SK-N-SH (cell line): ENCODE measurements at regions not wholly inside any gene's neighbourhood (a gene's known extent, or its start where the extent isn't known, plus 50 kb on each side); places are given as distances from the start of the nearest gene placed in this dataset.

Experiments
- CTCF ChIA-PET: fragments of 300-600, 350-600 bp; formaldehyde crosslinking; extraction: SDS; loops from one replicate; lab custom pipeline; 2021; lab: Yijun Ruan, JAX
- POLR2A ChIA-PET: fragments of 350-600 bp; sonication (Branson Sonifier 250); formaldehyde crosslinking; extraction: SDS; loops from one replicate; lab custom pipeline; 2020; ENCODE audit warnings: antibody characterized with exemption, inconsistent platforms; lab: Yijun Ruan, JAX
- DNase-seq: peaks from one replicate; pipeline ENCODE4 v3.0.0; 2012
- H2AFZ ChIP-seq: fragments of 200-600 bp; sonication (generic); 2 replicates; pipeline ENCODE4 v1.8.1; 2016; ENCODE audit warnings: antibody characterized with exemption, mild to moderate bottlenecking, low read depth
- H3F3A ChIP-seq: fragments of 200-600 bp; sonication (generic); replicated peaks from 2 replicates; pipeline ENCODE3; 2016; ENCODE audit warnings: antibody characterized with exemption, mild to moderate bottlenecking; ENCODE audit not compliant: insufficient read depth
- H3K27ac ChIP-seq, 2 experiments: fragments of 200-500 bp in 1 of 2; fragments of 200-600 bp in 1 of 2; sonication (Bioruptor generic) in 1 of 2; sonication (generic), shearing (Covaris generic) in 1 of 2; 2 replicates each; pipeline versions ENCODE4 v1.5.1 to v1.6.1; 2014 to 2016; ENCODE audit warnings: low read depth in 2 of 2, inconsistent platforms in 1 of 2, low read length in 1 of 2, mild to moderate bottlenecking in 1 of 2, mixed read lengths in 1 of 2
- H3K27me3 ChIP-seq: fragments of 200-600 bp; sonication (generic), shearing (Covaris generic); 2 replicates; pipeline ENCODE4 v1.6.1; 2016; ENCODE audit warnings: mixed run types; ENCODE audit not compliant: insufficient read depth
- H3K36me3 ChIP-seq, 2 experiments: fragments of 200-500 bp in 1 of 2; fragments of 200-600 bp in 1 of 2; sonication (Bioruptor generic) in 1 of 2; sonication (generic) in 1 of 2; replicated peaks in 1 of 2; 2 replicates each; pipeline versions ENCODE3 to v1.5.1; 2014 to 2016; ENCODE audit warnings: low read length in 1 of 2, mild to moderate bottlenecking in 1 of 2; ENCODE audit not compliant: insufficient read depth in 2 of 2, control insufficient read depth in 1 of 2
- H3K4me1 ChIP-seq, 2 experiments: fragments of 200-500 bp in 1 of 2; fragments of 200-600 bp in 1 of 2; sonication (Bioruptor generic) in 1 of 2; sonication (generic), shearing (Covaris generic) in 1 of 2; 2 replicates each; pipeline versions ENCODE4 v1.5.1 to v1.6.1; 2014 to 2016; ENCODE audit warnings: low read depth in 1 of 2, low read length in 1 of 2, mixed run types in 1 of 2; ENCODE audit not compliant: insufficient read depth in 2 of 2, control insufficient read depth in 1 of 2
- H3K4me2 ChIP-seq: fragments of 200-600 bp; sonication (generic), shearing (Covaris generic); 2 replicates; pipeline ENCODE4 v1.6.1; 2017; ENCODE audit warnings: mixed run types
- H3K4me3 ChIP-seq, 2 experiments: fragments of 200-500 bp in 1 of 2; fragments of 200-600 bp in 1 of 2; sonication (Bioruptor generic) in 1 of 2; sonication (generic), shearing (Covaris generic) in 1 of 2; 2 replicates each; pipeline versions ENCODE4 v1.5.1 to v1.8.1; 2014 to 2016; ENCODE audit warnings: low read depth in 2 of 2, inconsistent platforms in 1 of 2, low read length in 1 of 2, mild to moderate bottlenecking in 1 of 2, mixed read lengths in 1 of 2, moderate library complexity in 1 of 2
- H3K79me2 ChIP-seq: fragments of 200-600 bp; sonication (generic); 2 replicates; pipeline ENCODE4 v1.8.1; 2017; ENCODE audit warnings: mild to moderate bottlenecking; ENCODE audit not compliant: insufficient read depth
- H3K9ac ChIP-seq: fragments of 200-600 bp; sonication (generic); 2 replicates; pipeline ENCODE4 v1.6.1; 2017; ENCODE audit warnings: mixed run types
- H3K9me2 ChIP-seq: fragments of 200-600 bp; sonication (generic); 2 replicates; pipeline ENCODE4 v1.6.1; 2017; ENCODE audit warnings: mixed run types
- H3K9me3 ChIP-seq: fragments of 200-600 bp; sonication (generic); 2 replicates; pipeline ENCODE4 v1.6.1; 2017; ENCODE audit warnings: mixed run types, mild to moderate bottlenecking, moderate library complexity
- H4K20me1 ChIP-seq: fragments of 200-600 bp; sonication (generic); 2 replicates; pipeline ENCODE4 v1.6.1; 2017; ENCODE audit warnings: mild to moderate bottlenecking, mixed run types; ENCODE audit not compliant: insufficient read depth
- CHD2 ChIP-seq: fragments of 150-350 bp; IDR thresholded peaks from 2 replicates; pipeline ENCODE4 v1.6.1; 2018; ENCODE audit warnings: low read length; ENCODE audit not compliant: partially characterized antibody
- ELF1 ChIP-seq: IDR thresholded peaks from 2 replicates; pipeline ENCODE4 v1.4.0; 2012
- EP300 ChIP-seq, 2 experiments: IDR thresholded peaks; 2 replicates each; pipeline versions ENCODE4 v1.4.0 to v1.6.1; 2012; ENCODE audit warnings: borderline replicate concordance in 1 of 2, low read depth in 1 of 2, low read length in 1 of 2
- FOXM1 ChIP-seq: IDR thresholded peaks from 2 replicates; pipeline ENCODE4 v1.4.0; 2012; ENCODE audit warnings: low read depth, mild to moderate bottlenecking
- GABPA ChIP-seq: IDR thresholded peaks from 2 replicates; pipeline ENCODE4 v1.4.0; 2012; ENCODE audit warnings: low read depth, mild to moderate bottlenecking
- JUND ChIP-seq: IDR thresholded peaks from 2 replicates; pipeline ENCODE4 v1.4.0; 2012
- MEF2A ChIP-seq: IDR thresholded peaks from 2 replicates; pipeline ENCODE4 v1.4.0; 2012; ENCODE audit warnings: low read depth, borderline replicate concordance
- MXI1 ChIP-seq: IDR thresholded peaks from 2 replicates; pipeline ENCODE4 v1.6.1; 2012; ENCODE audit warnings: mild to moderate bottlenecking, low read depth, low read length, improper control_type of control experiment
- NFIC ChIP-seq: IDR thresholded peaks from 2 replicates; pipeline ENCODE4 v1.4.0; 2012; ENCODE audit warnings: borderline replicate concordance
- NRF1 ChIP-seq: IDR thresholded peaks from 2 replicates; pipeline ENCODE4 v1.6.1; 2012; ENCODE audit warnings: low read depth, mild to moderate bottlenecking, low read length
- POLR2AphosphoS5 ChIP-seq: IDR thresholded peaks from 2 replicates; pipeline ENCODE4 v1.6.1; 2012; ENCODE audit warnings: low read depth, low read length
- RAD21 ChIP-seq: IDR thresholded peaks from 2 replicates; pipeline ENCODE4 v1.6.1; 2012; ENCODE audit warnings: mild to moderate bottlenecking, low read length
- RCOR1 ChIP-seq: fragments of 150-350 bp; IDR thresholded peaks from 2 replicates; pipeline ENCODE4 v1.6.1; 2017; ENCODE audit warnings: antibody characterized with exemption, low read length
- RFX5 ChIP-seq: IDR thresholded peaks from 2 replicates; pipeline ENCODE4 v1.6.1; 2012; ENCODE audit warnings: mild to moderate bottlenecking, improper control_type of control experiment, low read length
- RXRA ChIP-seq: IDR thresholded peaks from 2 replicates; pipeline ENCODE4 v1.4.0; 2012; ENCODE audit warnings: low read depth, mild to moderate bottlenecking, borderline replicate concordance
- SIN3A ChIP-seq: IDR thresholded peaks from 2 replicates; pipeline ENCODE4 v1.6.1; 2012; ENCODE audit warnings: low read depth, mild to moderate bottlenecking, low read length, moderate library complexity, borderline replicate concordance
- TAF1 ChIP-seq: IDR thresholded peaks from 2 replicates; pipeline ENCODE4 v1.6.1; 2012; ENCODE audit warnings: low read depth, mild to moderate bottlenecking, low read length, moderate library complexity, borderline replicate concordance
- TEAD4 ChIP-seq: IDR thresholded peaks from 2 replicates; pipeline ENCODE4 v1.4.0; 2012; ENCODE audit warnings: mild to moderate bottlenecking, borderline replicate concordance; ENCODE audit not compliant: insufficient read depth
- YY1 ChIP-seq: IDR thresholded peaks from 2 replicates; pipeline ENCODE4 v1.4.0; 2012; ENCODE audit warnings: low read depth, mild to moderate bottlenecking
- WGBS: methylation state at CpG from one replicate; pipeline ENCODE4 v1.1.6; 2017; ENCODE audit warnings: low lambda C conversion rate; 5-methylcytosine and 5-hydroxymethylcytosine counted together
- TF ChIP-seq, protein P1 (sequence below): fragments of 150-350 bp; IDR thresholded peaks from 2 replicates; pipeline ENCODE4 v1.6.1; 2016; ENCODE audit warnings: mild to moderate bottlenecking, low read depth, low read length
- TF ChIP-seq, protein P2 (sequence below): fragments of 200-600 bp; sonication (generic); IDR thresholded peaks from 2 replicates; pipeline ENCODE4 v1.6.1; 2017; ENCODE audit warnings: antibody characterized with exemption, mild to moderate bottlenecking, moderate library complexity
- TF ChIP-seq, protein P3 (sequence below): IDR thresholded peaks from 2 replicates; pipeline ENCODE4 v1.4.0; 2012; ENCODE audit warnings: low read depth, borderline replicate concordance
- TF ChIP-seq, protein P4 (sequence below): IDR thresholded peaks from 2 replicates; pipeline ENCODE4; 2012
- TF ChIP-seq, protein P5 (sequence below): IDR thresholded peaks from 2 replicates; pipeline ENCODE4 v1.4.0; 2012; ENCODE audit warnings: low read depth

DNA sequence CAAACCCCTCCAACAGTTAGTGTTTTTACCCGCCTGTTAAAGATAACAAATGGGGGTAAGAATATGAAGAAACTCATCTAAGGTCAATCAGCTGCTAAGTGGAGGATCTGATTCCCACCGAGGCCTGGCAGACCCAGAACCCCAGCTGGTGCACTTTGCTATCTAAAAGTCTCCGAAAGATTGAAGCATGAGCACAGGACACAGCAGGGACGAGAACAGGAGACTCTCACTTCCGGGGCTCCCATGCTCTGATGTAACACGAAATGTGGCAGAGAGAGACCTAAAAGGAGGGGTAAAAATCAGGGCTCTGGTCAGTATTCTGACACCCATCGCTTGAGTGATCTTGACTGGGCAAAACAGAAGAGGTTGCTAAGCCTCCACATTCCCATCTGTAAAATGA, 119.7 kb downstream of the PDCL3 start:
- H3K79me2 ChIP-seq = no peaks in the 10 kb centered on the region
- no peak for DNase-seq
- no peak overlapping the region for H3K4me3 ChIP-seq
- no peak overlapping the region for H3K9ac ChIP-seq
- no peak overlapping the region for H3K4me2 ChIP-seq
- no peaks in the 10 kb centered on the region; the same call in 1 of the 2 replicates for H3K9me3 ChIP-seq
- no peak for TF ChIP-seq EP300 (IDR thresholded peaks at IDR 0.05; ENCODE audit: borderline replicate concordance in 1 of 2, low read depth in 1 of 2, low read length in 1 of 2)
- no peak for TF ChIP-seq GABPA
- TF ChIP-seq RCOR1 = no peak
- no peak for TF ChIP-seq TAF1
- TF ChIP-seq YY1 = no peak
- TF ChIP-seq RAD21 = no peak
- TF ChIP-seq FOXM1 = no peak
- TF ChIP-seq MXI1 = no peak
- no peak for TF ChIP-seq CHD2
- TF ChIP-seq, protein P1, sequence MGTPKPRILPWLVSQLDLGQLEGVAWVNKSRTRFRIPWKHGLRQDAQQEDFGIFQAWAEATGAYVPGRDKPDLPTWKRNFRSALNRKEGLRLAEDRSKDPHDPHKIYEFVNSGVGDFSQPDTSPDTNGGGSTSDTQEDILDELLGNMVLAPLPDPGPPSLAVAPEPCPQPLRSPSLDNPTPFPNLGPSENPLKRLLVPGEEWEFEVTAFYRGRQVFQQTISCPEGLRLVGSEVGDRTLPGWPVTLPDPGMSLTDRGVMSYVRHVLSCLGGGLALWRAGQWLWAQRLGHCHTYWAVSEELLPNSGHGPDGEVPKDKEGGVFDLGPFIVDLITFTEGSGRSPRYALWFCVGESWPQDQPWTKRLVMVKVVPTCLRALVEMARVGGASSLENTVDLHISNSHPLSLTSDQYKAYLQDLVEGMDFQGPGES = no peak
- TF ChIP-seq, protein P2, sequence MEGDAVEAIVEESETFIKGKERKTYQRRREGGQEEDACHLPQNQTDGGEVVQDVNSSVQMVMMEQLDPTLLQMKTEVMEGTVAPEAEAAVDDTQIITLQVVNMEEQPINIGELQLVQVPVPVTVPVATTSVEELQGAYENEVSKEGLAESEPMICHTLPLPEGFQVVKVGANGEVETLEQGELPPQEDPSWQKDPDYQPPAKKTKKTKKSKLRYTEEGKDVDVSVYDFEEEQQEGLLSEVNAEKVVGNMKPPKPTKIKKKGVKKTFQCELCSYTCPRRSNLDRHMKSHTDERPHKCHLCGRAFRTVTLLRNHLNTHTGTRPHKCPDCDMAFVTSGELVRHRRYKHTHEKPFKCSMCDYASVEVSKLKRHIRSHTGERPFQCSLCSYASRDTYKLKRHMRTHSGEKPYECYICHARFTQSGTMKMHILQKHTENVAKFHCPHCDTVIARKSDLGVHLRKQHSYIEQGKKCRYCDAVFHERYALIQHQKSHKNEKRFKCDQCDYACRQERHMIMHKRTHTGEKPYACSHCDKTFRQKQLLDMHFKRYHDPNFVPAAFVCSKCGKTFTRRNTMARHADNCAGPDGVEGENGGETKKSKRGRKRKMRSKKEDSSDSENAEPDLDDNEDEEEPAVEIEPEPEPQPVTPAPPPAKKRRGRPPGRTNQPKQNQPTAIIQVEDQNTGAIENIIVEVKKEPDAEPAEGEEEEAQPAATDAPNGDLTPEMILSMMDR = no peak
- TF ChIP-seq ELF1 = no peak
- no peak for TF ChIP-seq MEF2A
- TF ChIP-seq NRF1 = no peak
- no peaks in the 10 kb centered on the region for H3K27me3 ChIP-seq
- ChIA-PET POLR2A (no interaction called here), CTCF (interaction anchor here (0.6 to 1.6 kb wide), 2 partner anchors 11 to 25 kb away, joined by 3 read pairs; no protein-coding TSS in a partner anchor)
- H2AFZ ChIP-seq = no peak overlapping the region
- H3F3A ChIP-seq = no peaks in the 10 kb centered on the region
- H4K20me1 ChIP-seq = no peaks in the 10 kb centered on the region
- no peak overlapping the region for H3K27ac ChIP-seq
- H3K9me2 ChIP-seq = no peaks in the 10 kb centered on the region
- no peaks in the 10 kb centered on the region for H3K36me3 ChIP-seq
- H3K4me1 ChIP-seq = no peaks in the 10 kb centered on the region
- WGBS = 46% methylated on average over 7 of the region's 7 CpGs

DNA sequence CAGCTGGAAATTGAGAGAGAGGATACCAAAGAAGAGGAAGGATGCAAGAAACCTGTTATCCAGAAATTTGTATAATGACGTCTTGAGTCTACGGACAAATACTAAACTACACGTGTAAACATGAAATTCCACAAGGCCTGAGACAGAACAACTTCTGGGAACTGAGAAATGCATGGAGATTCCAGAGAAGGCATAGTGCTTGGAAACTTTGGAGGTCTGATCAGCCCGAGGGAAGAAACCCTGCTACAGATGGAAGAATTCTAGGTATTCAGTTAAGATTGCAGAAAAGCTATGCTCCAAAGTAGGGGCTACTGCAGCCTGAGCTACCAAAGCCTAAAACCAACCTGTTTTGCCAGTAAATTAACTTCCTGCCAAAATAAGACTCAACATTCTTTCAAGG, 120.4 kb downstream of the PDCL3 start:
- H3K4me1 ChIP-seq = no peaks in the 10 kb centered on the region
- H2AFZ ChIP-seq = no peak overlapping the region
- H3K4me3 ChIP-seq = no peak overlapping the region
- H3F3A ChIP-seq = no peaks in the 10 kb centered on the region
- H3K36me3 ChIP-seq = no peaks in the 10 kb centered on the region
- no peak for DNase-seq
- H3K9ac ChIP-seq = no peak overlapping the region
- H4K20me1 ChIP-seq = no peaks in the 10 kb centered on the region
- no peaks in the 10 kb centered on the region for H3K27me3 ChIP-seq
- no peaks in the 10 kb centered on the region; the same call in 1 of the 2 replicates for H3K9me3 ChIP-seq
- ChIA-PET CTCF (interaction anchor here (1.6 kb wide), 1 partner anchor 11 kb away, joined by 3 read pairs; no protein-coding TSS in a partner anchor), POLR2A (no interaction called here)
- H3K27ac ChIP-seq = no peak overlapping the region
- no peak overlapping the region for H3K4me2 ChIP-seq
- 60% methylated on average over 4 of the region's 4 CpGs for WGBS
- no peaks in the 10 kb centered on the region for H3K79me2 ChIP-seq
- H3K9me2 ChIP-seq = no peaks in the 10 kb centered on the region
- TF ChIP-seq ELF1 = no peak
- no peak for TF ChIP-seq RFX5
- TF ChIP-seq RCOR1 = no peak
- TF ChIP-seq RXRA = no peak
- TF ChIP-seq YY1 = no peak
- TF ChIP-seq, protein P3, sequence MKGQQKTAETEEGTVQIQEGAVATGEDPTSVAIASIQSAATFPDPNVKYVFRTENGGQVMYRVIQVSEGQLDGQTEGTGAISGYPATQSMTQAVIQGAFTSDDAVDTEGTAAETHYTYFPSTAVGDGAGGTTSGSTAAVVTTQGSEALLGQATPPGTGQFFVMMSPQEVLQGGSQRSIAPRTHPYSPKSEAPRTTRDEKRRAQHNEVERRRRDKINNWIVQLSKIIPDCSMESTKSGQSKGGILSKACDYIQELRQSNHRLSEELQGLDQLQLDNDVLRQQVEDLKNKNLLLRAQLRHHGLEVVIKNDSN = no peak
- no peak for TF ChIP-seq SIN3A
- TF ChIP-seq, protein P4, sequence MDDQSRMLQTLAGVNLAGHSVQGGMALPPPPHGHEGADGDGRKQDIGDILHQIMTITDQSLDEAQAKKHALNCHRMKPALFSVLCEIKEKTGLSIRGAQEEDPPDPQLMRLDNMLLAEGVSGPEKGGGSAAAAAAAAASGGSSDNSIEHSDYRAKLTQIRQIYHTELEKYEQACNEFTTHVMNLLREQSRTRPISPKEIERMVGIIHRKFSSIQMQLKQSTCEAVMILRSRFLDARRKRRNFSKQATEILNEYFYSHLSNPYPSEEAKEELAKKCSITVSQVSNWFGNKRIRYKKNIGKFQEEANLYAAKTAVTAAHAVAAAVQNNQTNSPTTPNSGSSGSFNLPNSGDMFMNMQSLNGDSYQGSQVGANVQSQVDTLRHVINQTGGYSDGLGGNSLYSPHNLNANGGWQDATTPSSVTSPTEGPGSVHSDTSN = no peak
- TF ChIP-seq, protein P1 = no peak
- no peak for TF ChIP-seq JUND
- TF ChIP-seq, protein P5, sequence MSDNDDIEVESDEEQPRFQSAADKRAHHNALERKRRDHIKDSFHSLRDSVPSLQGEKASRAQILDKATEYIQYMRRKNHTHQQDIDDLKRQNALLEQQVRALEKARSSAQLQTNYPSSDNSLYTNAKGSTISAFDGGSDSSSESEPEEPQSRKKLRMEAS = no peak
- no peak for TF ChIP-seq NFIC
- TF ChIP-seq TEAD4 = no peak
- TF ChIP-seq POLR2AphosphoS5 = no peak
